Keratinocyte (primary cell): ENCODE measurements at regions not wholly inside any gene's neighbourhood (a gene's known extent, or its start where the extent isn't known, plus 50 kb on each side); places are given as distances from the start of the nearest gene placed in this dataset.

Experiments used
- DNase-seq: peaks from one replicate; pipeline ENCODE4 v3.0.0-alpha.2; 2011; ENCODE audit warnings: low read depth, missing footprints, low spot score
- FAIRE-seq: peaks from 2 replicates; lab custom pipeline; 2011; peaks lifted over from hg19 to GRCh38; lab: Jason Lieb, UNC
- H2AFZ ChIP-seq: 2 replicates; pipeline ENCODE4 v1.6.0; 2012; ENCODE audit warnings: low read length, control low read depth, inconsistent platforms; ENCODE audit not compliant: control insufficient read depth
- H3K27ac ChIP-seq: 2 replicates; pipeline ENCODE4 v1.5.1; 2011; ENCODE audit warnings: low read length; ENCODE audit not compliant: control insufficient read depth, insufficient read depth
- H3K27me3 ChIP-seq: 3 replicates; pipeline ENCODE4 v1.6.0; 2011; ENCODE audit warnings: low read length; ENCODE audit not compliant: control insufficient read depth, insufficient read depth; ENCODE audit errors: extremely low read depth
- H3K36me3 ChIP-seq, 2 experiments: 2 replicates in 1 of 2; 3 replicates in 1 of 2; pipeline ENCODE4 v1.5.1; 2011; ENCODE audit warnings: low read length in 2 of 2, mild to moderate bottlenecking in 1 of 2; ENCODE audit not compliant: control insufficient read depth in 2 of 2, insufficient read depth in 2 of 2; ENCODE audit errors: extremely low read depth in 1 of 2
- H3K4me1 ChIP-seq: 3 replicates; pipeline ENCODE4 v1.5.1; 2011; ENCODE audit warnings: low read length; ENCODE audit not compliant: control insufficient read depth, insufficient read depth; ENCODE audit errors: extremely low read depth
- H3K4me2 ChIP-seq: 3 replicates; pipeline ENCODE4 v1.6.0; 2011; ENCODE audit warnings: low read depth, low read length; ENCODE audit not compliant: control insufficient read depth, insufficient read depth; ENCODE audit errors: extremely low read depth
- H3K4me3 ChIP-seq, 3 experiments: fragments of 200-600 bp in 1 of 3; sonication (generic) in 1 of 3; 2 replicates in 2 of 3; 3 replicates in 1 of 3; pipeline ENCODE4 v1.5.1; 2011 to 2016; ENCODE audit warnings: low read length in 3 of 3, mild to moderate bottlenecking in 3 of 3, control low read depth in 2 of 3, inconsistent platforms in 1 of 3, low read depth in 1 of 3, mixed read lengths in 1 of 3, mixed run types in 1 of 3, moderate library complexity in 1 of 3; ENCODE audit not compliant: control insufficient read depth in 2 of 3, insufficient read depth in 2 of 3; ENCODE audit errors: extremely low read depth in 1 of 3
- H3K79me2 ChIP-seq: 2 replicates; pipeline ENCODE4 v1.6.0; 2012; ENCODE audit warnings: low read length; ENCODE audit not compliant: control insufficient read depth, insufficient read depth
- H3K9ac ChIP-seq: 3 replicates; pipeline ENCODE4 v1.6.0; 2011; ENCODE audit warnings: low read length; ENCODE audit not compliant: control insufficient read depth, insufficient read depth; ENCODE audit errors: extremely low read depth
- H3K9me1 ChIP-seq: 3 replicates; pipeline ENCODE4 v1.6.0; 2011; ENCODE audit warnings: low read length; ENCODE audit not compliant: control insufficient read depth, insufficient read depth; ENCODE audit errors: extremely low read depth
- H3K9me3 ChIP-seq: 2 replicates; pipeline ENCODE4 v1.5.1; 2012; ENCODE audit warnings: low read depth, low read length; ENCODE audit not compliant: control insufficient read depth
- H4K20me1 ChIP-seq: 3 replicates; pipeline ENCODE4 v1.6.0; 2011; ENCODE audit warnings: low read length; ENCODE audit not compliant: control insufficient read depth, insufficient read depth; ENCODE audit errors: extremely low read depth
- EZH2 ChIP-seq: IDR thresholded peaks from one replicate; pipeline ENCODE4 v1.6.1; 2012; ENCODE audit warnings: inconsistent platforms, mild to moderate bottlenecking, low read length, moderate library complexity
- dilution Hi-C: fragments of 300-500 bp; cut with MboI; formaldehyde crosslinking; loops from one replicate; pipeline ENCODE4 v1.7.0; 2020; ENCODE audit warnings: low sequenced_read_pairs; ENCODE audit not compliant: extremely low pct_ligation_motif_present
- TF ChIP-seq, protein P1 (sequence below), 3 experiments: IDR thresholded peaks in 1 of 3; conservative IDR thresholded peaks in 1 of 3; optimal IDR thresholded peaks in 1 of 3; 2 replicates in 2 of 3; 3 replicates in 1 of 3; pipeline versions ENCODE3 to v1.5.1; 2011; ENCODE audit warnings: low read length in 3 of 3, mild to moderate bottlenecking in 3 of 3, moderate library complexity in 2 of 3, control low read depth in 1 of 3, inconsistent platforms in 1 of 3; ENCODE audit not compliant: insufficient read depth in 2 of 3; ENCODE audit errors: extremely low read depth in 1 of 3

DNA sequence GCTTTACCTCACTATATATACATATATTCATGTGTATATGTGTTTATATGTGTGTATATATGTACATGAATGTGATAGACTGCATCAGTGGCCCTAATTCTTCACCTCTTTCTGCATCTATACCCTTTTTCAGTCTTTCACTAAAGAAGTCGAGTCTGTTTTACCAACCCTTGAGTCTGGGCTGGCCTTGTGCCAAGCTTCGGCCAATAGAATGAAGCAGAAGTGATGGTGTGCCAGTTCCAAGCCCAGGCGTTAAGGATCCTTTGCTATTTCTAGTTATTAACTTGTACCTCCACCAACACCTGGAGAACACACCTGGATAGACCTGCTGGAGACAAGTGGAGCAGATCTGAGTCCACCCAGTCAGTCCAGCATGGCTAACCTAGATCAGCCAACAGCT, 61.6 kb upstream of the PPM1J start:
- FAIRE-seq (no peak), DNase-seq (no peak)
- no peaks in the 10 kb centered on the region for H3K36me3 ChIP-seq
- H3K4me3 ChIP-seq: no peak overlapping the region
- H3K4me2 ChIP-seq: no peak overlapping the region
- H3K27ac ChIP-seq: no peak overlapping the region
- no peak overlapping the region for H2AFZ ChIP-seq
- no peaks in the 10 kb centered on the region for H3K79me2 ChIP-seq
- H3K9me1 ChIP-seq: no peaks in the 10 kb centered on the region
- no peaks in the 10 kb centered on the region for H3K9me3 ChIP-seq
- dilution Hi-C loops: no loop called here
- H3K4me1 ChIP-seq: no peaks in the 10 kb centered on the region
- H3K9ac ChIP-seq: no peak overlapping the region
- H3K27me3 ChIP-seq: no peaks in the 10 kb centered on the region
- TF ChIP-seq EZH2: no peak
- TF ChIP-seq, protein P1, sequence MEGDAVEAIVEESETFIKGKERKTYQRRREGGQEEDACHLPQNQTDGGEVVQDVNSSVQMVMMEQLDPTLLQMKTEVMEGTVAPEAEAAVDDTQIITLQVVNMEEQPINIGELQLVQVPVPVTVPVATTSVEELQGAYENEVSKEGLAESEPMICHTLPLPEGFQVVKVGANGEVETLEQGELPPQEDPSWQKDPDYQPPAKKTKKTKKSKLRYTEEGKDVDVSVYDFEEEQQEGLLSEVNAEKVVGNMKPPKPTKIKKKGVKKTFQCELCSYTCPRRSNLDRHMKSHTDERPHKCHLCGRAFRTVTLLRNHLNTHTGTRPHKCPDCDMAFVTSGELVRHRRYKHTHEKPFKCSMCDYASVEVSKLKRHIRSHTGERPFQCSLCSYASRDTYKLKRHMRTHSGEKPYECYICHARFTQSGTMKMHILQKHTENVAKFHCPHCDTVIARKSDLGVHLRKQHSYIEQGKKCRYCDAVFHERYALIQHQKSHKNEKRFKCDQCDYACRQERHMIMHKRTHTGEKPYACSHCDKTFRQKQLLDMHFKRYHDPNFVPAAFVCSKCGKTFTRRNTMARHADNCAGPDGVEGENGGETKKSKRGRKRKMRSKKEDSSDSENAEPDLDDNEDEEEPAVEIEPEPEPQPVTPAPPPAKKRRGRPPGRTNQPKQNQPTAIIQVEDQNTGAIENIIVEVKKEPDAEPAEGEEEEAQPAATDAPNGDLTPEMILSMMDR (optimal IDR thresholded peaks at IDR 0.05 in 1 of 3, IDR thresholded peaks at IDR 0.05 in 1 of 3, conservative IDR thresholded peaks at IDR 0.05 in 1 of 3; ENCODE audit: extremely low read depth in 1 of 3, insufficient read depth in 2 of 3, low read length in 3 of 3): no peak
- no peaks in the 10 kb centered on the region for H4K20me1 ChIP-seq

DNA sequence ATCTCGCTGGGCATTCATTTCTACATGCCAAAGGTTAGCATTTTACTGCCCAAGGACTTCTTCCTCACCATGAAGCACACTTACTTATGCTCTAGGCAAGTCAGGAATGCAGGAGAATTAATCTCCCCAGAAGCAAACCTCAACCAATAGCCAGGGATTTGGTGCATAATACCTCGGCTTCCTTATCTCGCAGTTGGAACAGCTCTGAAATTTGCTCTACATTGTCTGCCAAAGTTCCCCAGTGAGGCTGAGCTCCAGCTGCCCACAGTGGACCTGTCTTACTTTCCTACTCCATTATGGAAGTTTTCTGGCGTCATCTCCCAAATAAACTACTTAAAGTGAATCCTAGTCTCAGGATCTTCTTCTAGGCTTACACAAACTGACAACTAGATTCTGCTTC, 57.6 kb upstream of the PPM1J start:
- Histone ChIP-seq H3K4me3 (no peak overlapping the region), H3K9ac (no peak overlapping the region), H3K36me3 (no peaks in the 10 kb centered on the region), H3K4me1 (no peaks in the 10 kb centered on the region), H2AFZ (no peak overlapping the region), H4K20me1 (no peaks in the 10 kb centered on the region), H3K4me2 (no peak overlapping the region), H3K27me3 (no peaks in the 10 kb centered on the region), H3K79me2 (no peaks in the 10 kb centered on the region), H3K9me3 (no peaks in the 10 kb centered on the region), H3K27ac (no peak overlapping the region), H3K9me1 (no peaks in the 10 kb centered on the region)
- dilution Hi-C loops: no loop called here
- DNase-seq (no peak), FAIRE-seq (no peak)
- no peak for TF ChIP-seq EZH2
- TF ChIP-seq, protein P1 (optimal IDR thresholded peaks at IDR 0.05 in 1 of 3, IDR thresholded peaks at IDR 0.05 in 1 of 3, conservative IDR thresholded peaks at IDR 0.05 in 1 of 3; ENCODE audit: extremely low read depth in 1 of 3, insufficient read depth in 2 of 3, low read length in 3 of 3): no peak
